GM12892 (cell line): ENCODE measurements at regions not wholly inside any gene's neighbourhood (a gene's known extent, or its start where the extent isn't known, plus 50 kb on each side); places are given as distances from the start of the nearest gene placed in this dataset.

ENCODE experiments used
- POLR2A ChIP-seq: IDR thresholded peaks from 2 replicates; pipeline ENCODE4 v1.6.1; 2011; ENCODE audit warnings: low read depth, low read length, control low read depth
- TAF1 ChIP-seq: IDR thresholded peaks from 2 replicates; pipeline ENCODE4 v1.6.1; 2011; ENCODE audit warnings: low read depth, mild to moderate bottlenecking, control low read depth, low read length, borderline replicate concordance

- TF ChIP-seq TAF1 (no peak), POLR2A (no peak)
Observed at GRCh38 chr16:80250381-80250780, 290.4 kb upstream of the DYNLRB2 start.
